Activated naive CD4-positive, alpha-beta T cell treated with anti-CD3 and anti-CD28 coated beads, Interleukin-2, amount 50 U/mL, for 16 hours (primary cell): ENCODE measurements at regions not wholly inside any gene's neighbourhood (a gene's known extent, or its start where the extent isn't known, plus 50 kb on each side); places are given as distances from the start of the nearest gene placed in this dataset.

Experiments used
- DNase-seq: peaks from one replicate; pipeline ENCODE4 v3.0.0-alpha.2; 2020

GRCh38 chr3:135490219-135490915 is 475.2 kb upstream of the PPP2R3A start:
- no peak for DNase-seq

GRCh38 chr3:135491491-135492205 is 473.9 kb upstream of the PPP2R3A start:
- DNase-seq = no peak

- no peak for DNase-seq
Observed at GRCh38 chr3:135495891-135496290, 469.6 kb upstream of the PPP2R3A start.

- DNase-seq = no peak
Observed at GRCh38 chr3:135497979-135498378, 467.5 kb upstream of the PPP2R3A start.

GRCh38 chr3:135499426-135499825 is 466.1 kb upstream of the PPP2R3A start:
- no peak for DNase-seq

- DNase-seq = no peak
Observed at GRCh38 chr3:135500034-135500433, 465.5 kb upstream of the PPP2R3A start.

GRCh38 chr3:135503065-135503759 is 462.3 kb upstream of the PPP2R3A start:
- no peak for DNase-seq

- no peak for DNase-seq
Observed at GRCh38 chr3:135503760-135504686, 461.5 kb upstream of the PPP2R3A start.

- DNase-seq = no peak
Observed at GRCh38 chr3:135513106-135514059, 452.1 kb upstream of the PPP2R3A start.

GRCh38 chr3:135514060-135514448 is 451.5 kb upstream of the PPP2R3A start:
- DNase-seq = no peak

GRCh38 chr3:135516143-135516542 is 449.4 kb upstream of the PPP2R3A start:
- no peak for DNase-seq

GRCh38 chr3:135528413-135529015 is 437.0 kb upstream of the PPP2R3A start:
- DNase-seq = no peak

GRCh38 chr3:135532021-135532420 is 433.5 kb upstream of the PPP2R3A start:
- no peak for DNase-seq

- no peak for DNase-seq
Observed at GRCh38 chr3:135538123-135538522, 427.4 kb upstream of the PPP2R3A start.

- DNase-seq = no peak
Observed at GRCh38 chr3:135539351-135539750, 426.2 kb upstream of the PPP2R3A start.

GRCh38 chr3:135539854-135540253 is 425.7 kb upstream of the PPP2R3A start:
- DNase-seq = no peak

GRCh38 chr3:135549928-135550494 is 415.5 kb upstream of the PPP2R3A start:
- DNase-seq = no peak

GRCh38 chr3:135556174-135556573 is 409.4 kb upstream of the PPP2R3A start:
- DNase-seq = no peak

GRCh38 chr3:135558150-135558783 is 407.3 kb upstream of the PPP2R3A start:
- DNase-seq = no peak

GRCh38 chr3:135558906-135559305 is 406.6 kb upstream of the PPP2R3A start:
- no peak for DNase-seq
